A549 (cell line): ENCODE measurements at regions not wholly inside any gene's neighbourhood (a gene's known extent, or its start where the extent isn't known, plus 50 kb on each side); places are given as distances from the start of the nearest gene placed in this dataset.

Experiments
- CTCF ChIP-seq: fragments of >200 bp; sonication (Bioruptor Twin); formaldehyde crosslinking; IDR thresholded peaks from 3 replicates; pipeline ENCODE4 v1.5.1; 2016
- POLR2A ChIP-seq: IDR thresholded peaks from 2 replicates; pipeline ENCODE4 v1.6.1; 2012; ENCODE audit warnings: mild to moderate bottlenecking, low read length
- RAD21 ChIP-seq, 2 experiments: fragments of >200 bp in 1 of 2; sonication (Bioruptor Twin) in 1 of 2; formaldehyde crosslinking in 1 of 2; IDR thresholded peaks in 1 of 2; conservative IDR thresholded peaks in 1 of 2; 2 replicates in 1 of 2; 3 replicates in 1 of 2; pipeline ENCODE4 v1.6.1; 2012 to 2018; ENCODE audit warnings: inconsistent platforms in 1 of 2
- ZSCAN20 ChIP-seq: fragments of 250-450 bp; sonication (Bioruptor Pico); IDR thresholded peaks from 2 replicates; pipeline ENCODE4 v1.8.0; 2022; ENCODE audit warnings: mild to moderate bottlenecking, moderate library complexity

- TF ChIP-seq RAD21 (conservative IDR thresholded peaks at IDR 0.05 in 1 of 2, IDR thresholded peaks at IDR 0.05 in 1 of 2) (no peak), POLR2A (no peak), ZSCAN20 (CRISPR knock-in tag) (no peak), CTCF (no peak)
These were observed 75.0 kb upstream of the SEM1 start for GRCh38 chr7:96784597-96784996.
